Calu3 (cell line): ENCODE measurements at regions not wholly inside any gene's neighbourhood (a gene's known extent, or its start where the extent isn't known, plus 50 kb on each side); places are given as distances from the start of the nearest gene placed in this dataset.

Experiments
- BruUV-seq: library from RNA; stranded (reverse); fragments of 400-500 nt; replicated peaks from 2 replicates; lab custom pipeline; 2021; lab: Mats Ljungman, UMichigan
- CTCF ChIA-PET: fragments of 300-600 bp; sonication (Branson Sonifier 250); formaldehyde crosslinking; loops from one replicate; lab custom pipeline; 2022; ENCODE audit warnings: antibody characterized with exemption; lab: Charles Lee
- DNase-seq: peaks from one replicate; pipeline ENCODE4 v3.0.0; 2022
- H3K27ac Mint-ChIP-seq: one replicate; pipeline ENCODE4 v1.8.0; 2022; ENCODE audit warnings: mixed read lengths; ENCODE audit not compliant: unreplicated experiment
- H3K27me3 Mint-ChIP-seq: one replicate; pipeline ENCODE4 v1.8.0; 2022; ENCODE audit warnings: mixed read lengths; ENCODE audit not compliant: unreplicated experiment
- H3K36me3 Mint-ChIP-seq: one replicate; pipeline ENCODE4 v1.8.0; 2022; ENCODE audit warnings: mild to moderate bottlenecking, moderate library complexity, mixed read lengths; ENCODE audit not compliant: insufficient read depth, unreplicated experiment
- H3K4me1 Mint-ChIP-seq: one replicate; pipeline ENCODE4 v1.8.0; 2022; ENCODE audit warnings: mild to moderate bottlenecking, low read depth, mixed read lengths; ENCODE audit not compliant: unreplicated experiment
- H3K4me3 Mint-ChIP-seq: one replicate; pipeline ENCODE4 v1.8.0; 2022; ENCODE audit warnings: mild to moderate bottlenecking, low read depth, moderate library complexity, mixed read lengths; ENCODE audit not compliant: unreplicated experiment
- H3K9me3 Mint-ChIP-seq: one replicate; pipeline ENCODE4 v1.8.0; 2022; ENCODE audit warnings: low read depth, mixed read lengths; ENCODE audit not compliant: unreplicated experiment
- CTCF ChIP-seq: fragments of 200-600 bp; IDR thresholded peaks from one replicate; pipeline ENCODE4 v1.8.0; 2022; ENCODE audit warnings: antibody characterized with exemption; ENCODE audit not compliant: unreplicated experiment
- intact Hi-C: fragments of 100-400 bp; cut with micrococcal nuclease; formaldehyde crosslinking; loops from one replicate; pipeline ENCODE4 v1.10.0; 2022; ENCODE audit not compliant: unreplicated experiment

GRCh38 chr3:167078070-167078622, 302.0 kb downstream of the ZBBX start:
- TF ChIP-seq CTCF = no peak
- CTCF ChIA-PET = no interaction called here
- Mint-ChIP-seq H3K9me3 (peaks cover 5% of the 10 kb centered on the region), H3K36me3 (no peaks in the 10 kb centered on the region), H3K27me3 (no peaks in the 10 kb centered on the region), H3K4me3 (peak overlapping the region; percentile 21), H3K27ac (no peak overlapping the region), H3K4me1 (peaks cover 12% of the 10 kb centered on the region)
- DNase-seq = no peak
- BruUV-seq = no TSS peak
- intact Hi-C loops = no loop called here

- Mint-ChIP-seq H3K4me3 (peak overlapping the region; percentile 33), H3K36me3 (no peaks in the 10 kb centered on the region), H3K27me3 (no peaks in the 10 kb centered on the region), H3K9me3 (peaks cover 7% of the 10 kb centered on the region), H3K4me1 (peaks cover 13% of the 10 kb centered on the region), H3K27ac (no peak overlapping the region)
- TF ChIP-seq CTCF = no peak
- no peak for DNase-seq
- intact Hi-C loops = no loop called here
- BruUV-seq = no TSS peak
- CTCF ChIA-PET = no interaction called here
Measured at GRCh38 chr3:167067787-167068161, 312.3 kb downstream of the ZBBX start.

GRCh38 chr3:167066977-167067786, 312.9 kb downstream of the ZBBX start:
- H3K36me3 Mint-ChIP-seq = no peaks in the 10 kb centered on the region
- no peak overlapping the region for H3K27ac Mint-ChIP-seq
- intact Hi-C loops = no loop called here
- TF ChIP-seq CTCF = no peak
- no peaks in the 10 kb centered on the region for H3K27me3 Mint-ChIP-seq
- CTCF ChIA-PET = no interaction called here
- peaks cover 13% of the 10 kb centered on the region for H3K4me1 Mint-ChIP-seq
- H3K9me3 Mint-ChIP-seq = peaks cover 7% of the 10 kb centered on the region
- no TSS peak for BruUV-seq
- H3K4me3 Mint-ChIP-seq = peak overlapping the region; percentile 33
- DNase-seq = peak; percentile 25

- intact Hi-C loops = no loop called here
- Mint-ChIP-seq H3K4me3 (no peak overlapping the region), H3K36me3 (no peaks in the 10 kb centered on the region), H3K27ac (no peak overlapping the region), H3K9me3 (peaks cover 10% of the 10 kb centered on the region), H3K27me3 (no peaks in the 10 kb centered on the region), H3K4me1 (no peaks in the 10 kb centered on the region)
- CTCF ChIA-PET = no interaction called here
- no TSS peak for BruUV-seq
- no peak for DNase-seq
- no peak for TF ChIP-seq CTCF
Measured at GRCh38 chr3:167057581-167057980, 322.5 kb downstream of the ZBBX start.
